ENCODE measurements at regions not wholly inside any gene's neighbourhood (a gene's known extent, or its start where the extent isn't known, plus 50 kb on each side); places are given as distances from the start of the nearest gene placed in this dataset.

DNA sequence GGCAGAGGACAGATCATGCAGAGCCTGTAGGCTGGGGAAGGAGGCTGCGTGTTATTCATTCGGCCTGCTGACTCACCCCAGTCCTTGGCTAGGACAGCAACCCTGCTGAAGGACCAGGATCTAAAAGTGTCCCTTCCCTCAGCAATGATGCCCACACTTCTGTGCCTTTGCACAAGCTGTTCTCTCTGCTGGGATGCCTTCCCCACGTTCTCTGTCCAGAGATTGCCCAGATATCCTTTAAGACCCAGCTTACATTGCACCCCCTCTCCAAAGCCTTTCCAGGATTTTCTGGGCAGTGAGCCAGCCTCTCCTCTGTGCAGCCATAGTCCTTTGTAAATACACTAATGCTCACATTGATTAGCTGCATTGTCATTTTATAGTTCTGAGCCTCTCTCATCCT lies 99.3 kb upstream of the CHD6 start:
- DNase-seq (ENCODE audit: low read depth, low spot score), result no peak
- H3K4me1 Mint-ChIP-seq, result no peaks in the 10 kb centered on the region
- peaks cover 10% of the 10 kb centered on the region for H3K27me3 Mint-ChIP-seq (ENCODE audit: low read depth)
- H3K4me3 Mint-ChIP-seq, result no peak overlapping the region
- TF ChIP-seq, protein P1, sequence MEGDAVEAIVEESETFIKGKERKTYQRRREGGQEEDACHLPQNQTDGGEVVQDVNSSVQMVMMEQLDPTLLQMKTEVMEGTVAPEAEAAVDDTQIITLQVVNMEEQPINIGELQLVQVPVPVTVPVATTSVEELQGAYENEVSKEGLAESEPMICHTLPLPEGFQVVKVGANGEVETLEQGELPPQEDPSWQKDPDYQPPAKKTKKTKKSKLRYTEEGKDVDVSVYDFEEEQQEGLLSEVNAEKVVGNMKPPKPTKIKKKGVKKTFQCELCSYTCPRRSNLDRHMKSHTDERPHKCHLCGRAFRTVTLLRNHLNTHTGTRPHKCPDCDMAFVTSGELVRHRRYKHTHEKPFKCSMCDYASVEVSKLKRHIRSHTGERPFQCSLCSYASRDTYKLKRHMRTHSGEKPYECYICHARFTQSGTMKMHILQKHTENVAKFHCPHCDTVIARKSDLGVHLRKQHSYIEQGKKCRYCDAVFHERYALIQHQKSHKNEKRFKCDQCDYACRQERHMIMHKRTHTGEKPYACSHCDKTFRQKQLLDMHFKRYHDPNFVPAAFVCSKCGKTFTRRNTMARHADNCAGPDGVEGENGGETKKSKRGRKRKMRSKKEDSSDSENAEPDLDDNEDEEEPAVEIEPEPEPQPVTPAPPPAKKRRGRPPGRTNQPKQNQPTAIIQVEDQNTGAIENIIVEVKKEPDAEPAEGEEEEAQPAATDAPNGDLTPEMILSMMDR (conservative IDR thresholded peaks at IDR 0.05), result no peak
- H3K27ac Mint-ChIP-seq (ENCODE audit: unreplicated experiment), result no peak overlapping the region
- H3K36me3 Mint-ChIP-seq (ENCODE audit: low read depth), result no peaks in the 10 kb centered on the region
- no peaks in the 10 kb centered on the region for H3K9me3 Mint-ChIP-seq

DNA sequence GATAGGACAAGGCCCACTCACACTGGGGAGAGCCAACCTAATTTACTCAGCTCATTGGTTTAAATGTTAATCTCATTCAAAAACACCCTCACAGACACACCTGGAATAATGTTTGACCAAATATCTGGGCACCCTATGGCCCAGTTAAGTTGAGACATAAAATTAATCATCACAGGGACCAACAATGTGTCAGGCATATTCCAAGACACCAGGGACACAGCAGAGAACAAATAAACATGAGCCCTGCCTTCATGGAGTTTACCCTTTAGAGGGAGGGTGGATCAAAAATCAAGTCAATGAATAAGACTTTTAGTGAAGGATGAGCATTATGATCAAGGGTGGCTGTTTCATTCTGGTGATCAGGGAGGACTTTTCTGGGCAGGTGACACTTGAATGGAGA lies 98.7 kb upstream of the CHD6 start:
- TF ChIP-seq, protein P1 (conservative IDR thresholded peaks at IDR 0.05), result no peak
- Mint-ChIP-seq H3K4me3 (no peak overlapping the region), H3K9me3 (no peaks in the 10 kb centered on the region), H3K27me3 (ENCODE audit: low read depth) (peaks cover 8% of the 10 kb centered on the region), H3K36me3 (ENCODE audit: low read depth) (no peaks in the 10 kb centered on the region), H3K4me1 (no peaks in the 10 kb centered on the region), H3K27ac (ENCODE audit: unreplicated experiment) (no peak overlapping the region)
- DNase-seq (ENCODE audit: low read depth, low spot score), result no peak

DNA sequence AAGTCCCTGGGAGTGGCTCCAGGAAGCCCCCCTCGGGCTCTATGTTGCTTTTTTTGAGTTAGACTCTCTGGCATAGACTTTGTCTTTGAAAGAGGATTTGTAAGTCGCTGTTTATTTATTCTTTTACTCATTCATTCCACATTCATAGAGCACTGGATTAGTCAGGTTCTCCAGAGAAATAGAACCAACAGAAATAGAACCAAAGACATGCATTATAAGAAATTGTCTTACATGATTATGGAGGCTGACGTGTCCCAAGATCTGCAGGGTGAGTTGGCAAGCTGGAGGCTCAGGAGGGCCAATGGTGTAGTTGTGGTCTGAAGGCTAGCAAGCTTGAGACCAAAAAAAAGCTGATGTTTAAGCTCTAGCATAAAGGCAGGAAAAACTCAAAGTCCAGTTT lies 98.3 kb upstream of the CHD6 start:
- H3K27ac Mint-ChIP-seq (ENCODE audit: unreplicated experiment), result no peak overlapping the region
- peaks cover 9% of the 10 kb centered on the region for H3K27me3 Mint-ChIP-seq (ENCODE audit: low read depth)
- H3K36me3 Mint-ChIP-seq (ENCODE audit: low read depth), result no peaks in the 10 kb centered on the region
- DNase-seq (ENCODE audit: low read depth, low spot score), result no peak
- H3K4me3 Mint-ChIP-seq, result no peak overlapping the region
- TF ChIP-seq, protein P1 (conservative IDR thresholded peaks at IDR 0.05), result no peak
- no peaks in the 10 kb centered on the region for H3K9me3 Mint-ChIP-seq
- H3K4me1 Mint-ChIP-seq, result no peaks in the 10 kb centered on the region

DNA sequence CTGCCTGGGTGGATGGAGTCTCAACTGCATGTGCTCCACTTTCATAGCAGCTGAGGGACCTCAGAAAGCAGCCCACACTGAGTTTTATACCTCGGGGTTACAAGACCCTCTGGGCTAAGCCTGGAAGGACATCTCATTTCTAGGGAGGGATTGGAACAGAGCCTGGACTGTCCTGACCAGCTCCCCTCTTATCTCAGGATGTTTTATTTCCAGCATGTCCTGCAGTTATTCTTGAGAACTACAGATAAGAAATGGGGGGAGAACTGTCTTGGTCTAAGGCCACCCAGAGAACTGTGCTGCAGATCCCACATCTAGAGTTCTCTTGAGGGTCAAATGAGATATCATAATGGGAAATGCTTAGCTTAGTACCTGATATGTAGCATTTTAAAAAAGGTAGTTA lies 97.3 kb upstream of the CHD6 start:
- TF ChIP-seq, protein P1 (conservative IDR thresholded peaks at IDR 0.05), result no peak
- Mint-ChIP-seq H3K27ac (ENCODE audit: unreplicated experiment) (no peak overlapping the region), H3K4me3 (no peak overlapping the region), H3K9me3 (no peaks in the 10 kb centered on the region), H3K4me1 (no peaks in the 10 kb centered on the region), H3K27me3 (ENCODE audit: low read depth) (peaks cover 11% of the 10 kb centered on the region), H3K36me3 (ENCODE audit: low read depth) (no peaks in the 10 kb centered on the region)
- no peak for DNase-seq (ENCODE audit: low read depth, low spot score)

DNA sequence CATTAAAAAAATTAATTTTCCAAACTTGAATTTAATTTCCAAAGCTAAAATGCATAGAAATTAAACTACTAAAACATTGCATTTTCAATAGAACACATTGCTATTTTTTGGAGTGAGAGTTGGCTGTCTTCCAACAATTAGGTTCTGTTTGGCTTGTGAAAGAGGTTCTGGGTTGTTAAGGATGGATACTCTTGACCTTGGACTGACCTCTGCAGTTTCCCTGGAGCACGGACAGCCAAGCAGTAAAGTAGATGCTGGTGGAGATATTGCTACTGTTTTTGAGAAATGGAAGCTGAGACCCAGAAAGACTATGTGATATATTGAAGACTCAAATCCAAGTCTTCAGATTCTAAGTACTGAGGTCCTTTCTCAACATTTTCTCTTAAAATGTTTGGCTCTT lies 95.9 kb upstream of the CHD6 start:
- no peak for DNase-seq (ENCODE audit: low read depth, low spot score)
- H3K4me1 Mint-ChIP-seq, result no peaks in the 10 kb centered on the region
- no peaks in the 10 kb centered on the region for H3K9me3 Mint-ChIP-seq
- TF ChIP-seq, protein P1 (conservative IDR thresholded peaks at IDR 0.05), result no peak
- H3K27ac Mint-ChIP-seq (ENCODE audit: unreplicated experiment), result no peak overlapping the region
- no peaks in the 10 kb centered on the region for H3K36me3 Mint-ChIP-seq (ENCODE audit: low read depth)
- H3K4me3 Mint-ChIP-seq, result no peak overlapping the region
- H3K27me3 Mint-ChIP-seq (ENCODE audit: low read depth), result peaks cover 11% of the 10 kb centered on the region

DNA sequence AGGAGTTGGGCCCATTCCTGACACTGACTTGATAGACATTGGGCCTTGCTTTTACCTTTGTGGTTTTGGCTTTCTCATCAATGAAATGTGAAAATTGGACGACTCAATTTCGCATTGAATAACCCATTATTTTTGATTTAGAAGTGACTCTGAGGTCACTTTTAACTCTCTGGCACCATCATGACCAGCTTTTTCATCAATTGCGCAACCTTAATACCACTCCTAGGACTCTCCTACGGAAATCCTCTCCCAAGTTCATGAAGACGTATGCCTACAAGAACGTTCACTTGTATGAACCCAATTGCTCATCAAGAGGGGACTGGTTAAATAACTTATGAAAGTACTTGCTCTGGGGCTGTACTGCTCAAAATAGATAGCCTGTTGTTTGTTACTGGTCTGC lies 86.7 kb upstream of the CHD6 start:
- H3K9me3 Mint-ChIP-seq, result no peaks in the 10 kb centered on the region
- no peaks in the 10 kb centered on the region for H3K4me1 Mint-ChIP-seq
- H3K27me3 Mint-ChIP-seq (ENCODE audit: low read depth), result no peaks in the 10 kb centered on the region
- H3K36me3 Mint-ChIP-seq (ENCODE audit: low read depth), result no peaks in the 10 kb centered on the region
- no peak for DNase-seq (ENCODE audit: low read depth, low spot score)
- TF ChIP-seq, protein P1 (conservative IDR thresholded peaks at IDR 0.05), result no peak
- no peak overlapping the region for H3K4me3 Mint-ChIP-seq
- no peak overlapping the region for H3K27ac Mint-ChIP-seq (ENCODE audit: unreplicated experiment)
